ENCODE measurements at regions not wholly inside any gene's neighbourhood (a gene's known extent, or its start where the extent isn't known, plus 50 kb on each side); places are given as distances from the start of the nearest gene placed in this dataset.
"Not testable (repeated sequence)": the region's sequence is repeated elsewhere in the genome, so short reads cannot be mapped to it uniquely, and the experiment has no call there.

GRCh38 chr7:79778786-79779770 lies 325.6 kb upstream of the MAGI2 start:
- TF ChIP-seq, protein P1, sequence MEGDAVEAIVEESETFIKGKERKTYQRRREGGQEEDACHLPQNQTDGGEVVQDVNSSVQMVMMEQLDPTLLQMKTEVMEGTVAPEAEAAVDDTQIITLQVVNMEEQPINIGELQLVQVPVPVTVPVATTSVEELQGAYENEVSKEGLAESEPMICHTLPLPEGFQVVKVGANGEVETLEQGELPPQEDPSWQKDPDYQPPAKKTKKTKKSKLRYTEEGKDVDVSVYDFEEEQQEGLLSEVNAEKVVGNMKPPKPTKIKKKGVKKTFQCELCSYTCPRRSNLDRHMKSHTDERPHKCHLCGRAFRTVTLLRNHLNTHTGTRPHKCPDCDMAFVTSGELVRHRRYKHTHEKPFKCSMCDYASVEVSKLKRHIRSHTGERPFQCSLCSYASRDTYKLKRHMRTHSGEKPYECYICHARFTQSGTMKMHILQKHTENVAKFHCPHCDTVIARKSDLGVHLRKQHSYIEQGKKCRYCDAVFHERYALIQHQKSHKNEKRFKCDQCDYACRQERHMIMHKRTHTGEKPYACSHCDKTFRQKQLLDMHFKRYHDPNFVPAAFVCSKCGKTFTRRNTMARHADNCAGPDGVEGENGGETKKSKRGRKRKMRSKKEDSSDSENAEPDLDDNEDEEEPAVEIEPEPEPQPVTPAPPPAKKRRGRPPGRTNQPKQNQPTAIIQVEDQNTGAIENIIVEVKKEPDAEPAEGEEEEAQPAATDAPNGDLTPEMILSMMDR (IDR thresholded peaks at IDR 0.05; ENCODE audit: insufficient read depth, low read length, poor library complexity, severe bottlenecking): no peak
- DNase-seq (ENCODE audit: extremely low read depth, insufficient read length): no peak
- no peaks in the 10 kb centered on the region for H3K36me3 ChIP-seq (ENCODE audit: control insufficient read depth, insufficient read depth, low read length)
- no peaks in the 10 kb centered on the region for H3K27me3 ChIP-seq (replicated peaks; ENCODE audit: control insufficient read depth, insufficient read depth, low read length)
- no peak overlapping the region for H3K4me3 ChIP-seq (replicated peaks; ENCODE audit: low read depth, low read length)

GRCh38 chr7:79775911-79776310 lies 322.4 kb upstream of the MAGI2 start:
- no peak for DNase-seq (ENCODE audit: extremely low read depth, insufficient read length)
- H3K36me3 ChIP-seq (ENCODE audit: control insufficient read depth, insufficient read depth, low read length): no peaks in the 10 kb centered on the region

DNA sequence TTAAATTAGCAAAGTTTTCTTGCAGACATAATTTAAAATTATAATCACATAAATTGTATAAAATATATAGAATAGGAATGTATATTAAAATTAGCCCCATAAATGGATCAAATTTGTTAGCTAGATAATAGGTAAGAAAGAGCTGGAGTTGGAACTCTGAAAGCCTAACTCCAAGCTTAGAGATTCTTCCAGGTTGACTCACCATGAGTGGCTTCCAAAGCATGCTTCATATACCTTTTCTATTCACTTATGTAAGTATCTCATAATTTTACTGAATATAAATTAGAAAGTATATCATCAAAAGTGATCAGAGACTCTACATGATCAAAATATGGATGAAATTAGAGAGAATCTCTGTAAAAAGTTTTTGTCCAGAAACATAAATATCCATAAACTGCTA lies 320.7 kb upstream of the MAGI2 start:
- TF ChIP-seq, protein P1 (IDR thresholded peaks at IDR 0.05; ENCODE audit: insufficient read depth, low read length, poor library complexity, severe bottlenecking): no peak
- no peaks in the 10 kb centered on the region for H3K36me3 ChIP-seq (ENCODE audit: control insufficient read depth, insufficient read depth, low read length)
- no peak for DNase-seq (ENCODE audit: extremely low read depth, insufficient read length)
- H3K27me3 ChIP-seq (replicated peaks; ENCODE audit: control insufficient read depth, insufficient read depth, low read length): no peaks in the 10 kb centered on the region
- no peak overlapping the region for H3K4me3 ChIP-seq (replicated peaks; ENCODE audit: low read depth, low read length)

More at GRCh38 chr7:79775911-79776310, 322.4 kb upstream of the MAGI2 start:
- Histone ChIP-seq H3K4me3 (replicated peaks; ENCODE audit: low read depth, low read length) (no peak overlapping the region), H3K27me3 (replicated peaks; ENCODE audit: control insufficient read depth, insufficient read depth, low read length) (no peaks in the 10 kb centered on the region)
- TF ChIP-seq, protein P1 (IDR thresholded peaks at IDR 0.05; ENCODE audit: insufficient read depth, low read length, poor library complexity, severe bottlenecking): no peak

GRCh38 chr7:79770970-79771369 lies 317.5 kb upstream of the MAGI2 start:
- TF ChIP-seq, protein P1 (IDR thresholded peaks at IDR 0.05; ENCODE audit: insufficient read depth, low read length, poor library complexity, severe bottlenecking): no peak
- DNase-seq (ENCODE audit: extremely low read depth, insufficient read length): no peak
- Histone ChIP-seq H3K36me3 (ENCODE audit: control insufficient read depth, insufficient read depth, low read length) (no peaks in the 10 kb centered on the region), H3K27me3 (replicated peaks; ENCODE audit: control insufficient read depth, insufficient read depth, low read length) (no peaks in the 10 kb centered on the region), H3K4me3 (replicated peaks; ENCODE audit: low read depth, low read length) (no peak overlapping the region)

DNA sequence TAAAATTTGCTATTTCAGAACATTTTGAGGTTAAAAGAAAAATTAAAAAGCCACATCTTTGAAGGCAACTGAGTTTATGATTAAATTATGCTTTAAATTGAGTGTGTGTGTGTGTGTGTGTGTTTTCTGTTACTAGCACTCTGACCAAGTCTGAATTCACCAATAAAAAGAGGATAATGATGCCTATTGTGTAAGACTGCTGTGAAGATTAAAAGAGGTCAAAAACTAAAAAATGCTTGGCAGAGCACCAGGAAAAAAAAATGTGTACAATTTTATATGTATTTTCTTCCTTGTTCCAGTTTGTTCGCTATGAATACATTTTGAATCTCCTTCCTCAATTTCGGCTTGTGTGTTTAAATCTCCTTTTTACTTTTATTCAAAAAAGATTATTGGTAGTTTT lies 316.6 kb upstream of the MAGI2 start:
- no peak for DNase-seq (ENCODE audit: extremely low read depth, insufficient read length)
- TF ChIP-seq, protein P1 (IDR thresholded peaks at IDR 0.05; ENCODE audit: insufficient read depth, low read length, poor library complexity, severe bottlenecking): no peak
- no peak overlapping the region for H3K4me3 ChIP-seq (replicated peaks; ENCODE audit: low read depth, low read length)
- H3K36me3 ChIP-seq (ENCODE audit: control insufficient read depth, insufficient read depth, low read length): no peaks in the 10 kb centered on the region
- H3K27me3 ChIP-seq (replicated peaks; ENCODE audit: control insufficient read depth, insufficient read depth, low read length): no peaks in the 10 kb centered on the region

GRCh38 chr7:79767876-79768560 lies 314.6 kb upstream of the MAGI2 start:
- H3K4me3 ChIP-seq (replicated peaks; ENCODE audit: low read depth, low read length); DNase-seq (ENCODE audit: extremely low read depth, insufficient read length); H3K36me3 ChIP-seq (ENCODE audit: control insufficient read depth, insufficient read depth, low read length); H3K27me3 ChIP-seq (replicated peaks; ENCODE audit: control insufficient read depth, insufficient read depth, low read length): not testable (repeated sequence)

GRCh38 chr7:79767192-79767591 lies 313.7 kb upstream of the MAGI2 start:
- not testable (repeated sequence) for H3K4me3 ChIP-seq (replicated peaks; ENCODE audit: low read depth, low read length); H3K27me3 ChIP-seq (replicated peaks; ENCODE audit: control insufficient read depth, insufficient read depth, low read length); H3K36me3 ChIP-seq (ENCODE audit: control insufficient read depth, insufficient read depth, low read length); DNase-seq (ENCODE audit: extremely low read depth, insufficient read length)

Data from GM06990 (cell line).